NCI-H1092 (cell line): ENCODE measurements at regions not wholly inside any gene's neighbourhood (a gene's known extent, or its start where the extent isn't known, plus 50 kb on each side); places are given as distances from the start of the nearest gene placed in this dataset.
"Not testable (repeated sequence)": the region's sequence is repeated elsewhere in the genome, so short reads cannot be mapped to it uniquely, and the experiment has no call there.

Experiments used
- DNase-seq: peaks from one replicate; lab custom pipeline; 2025; lab: John Stamatoyannopoulos, UW

- not testable (repeated sequence) for DNase-seq
These were observed 144.6 kb upstream of the DUSP22 start for GRCh38 chr6:147651-148050.

DNA sequence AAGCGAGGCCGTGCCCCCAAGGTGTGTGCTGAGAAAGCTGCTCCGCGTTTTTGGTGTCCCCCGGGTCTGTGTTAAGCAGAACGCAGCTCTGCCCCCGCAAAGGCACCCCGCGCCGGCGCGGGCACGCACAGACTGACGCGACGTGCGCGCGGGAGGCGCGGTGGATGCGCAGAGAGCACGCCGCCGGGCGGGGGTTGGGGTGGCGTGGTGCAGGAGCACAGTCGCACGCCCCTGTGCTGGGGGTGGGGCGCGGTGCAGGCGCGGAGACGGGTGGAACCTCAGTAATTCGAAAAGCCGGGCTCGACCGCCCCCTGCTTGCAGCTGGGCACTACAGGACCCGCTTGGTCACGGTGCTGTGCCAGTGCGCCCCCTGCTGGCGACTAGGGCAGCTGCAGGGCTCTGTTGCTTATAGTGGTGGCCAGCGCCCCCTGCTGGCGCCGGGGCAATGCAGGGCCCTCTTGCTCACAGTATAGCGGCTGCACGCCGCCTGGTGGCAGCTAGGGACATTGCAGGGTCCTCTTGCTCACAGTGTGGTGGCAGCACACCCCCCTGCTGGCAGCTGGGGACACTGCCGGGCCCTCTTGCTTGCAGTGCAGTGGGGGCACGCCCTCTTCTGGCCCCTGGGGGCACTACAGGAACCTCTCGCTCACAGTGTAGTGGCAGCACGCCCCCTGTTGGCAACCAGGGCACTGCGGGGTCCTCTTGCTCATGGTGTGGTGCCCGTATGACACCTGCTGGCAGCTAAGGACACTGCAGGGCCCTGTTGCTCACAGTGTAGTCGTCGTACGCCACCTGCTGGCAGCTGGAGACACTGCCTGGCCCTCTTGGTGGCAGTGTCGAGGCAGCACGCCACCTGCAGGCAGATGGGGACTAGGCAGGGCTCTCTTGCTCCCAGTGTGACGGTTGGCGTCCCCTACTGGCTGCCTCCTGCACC lies 144.0 kb upstream of the DUSP22 start:
- not testable (repeated sequence) for DNase-seq

DNA sequence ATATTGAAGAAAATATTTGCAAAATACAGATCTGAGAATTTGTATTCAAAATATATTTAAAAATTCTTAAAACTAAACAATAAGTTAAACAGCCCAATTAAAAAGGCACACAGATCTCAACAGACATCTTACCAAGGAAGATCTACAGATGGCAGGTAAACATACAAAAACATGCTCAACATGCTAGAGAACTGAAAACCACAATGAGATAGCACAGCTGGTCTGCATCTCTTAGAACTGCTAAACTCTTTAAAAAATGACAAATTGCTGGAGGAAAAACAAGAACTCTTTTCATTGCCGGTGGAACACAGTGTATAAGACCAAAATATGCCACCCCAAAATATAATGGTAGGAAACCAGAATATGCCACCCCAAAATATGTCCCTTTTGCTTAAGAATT lies 142.1 kb upstream of the DUSP22 start:
- DNase-seq, result not testable (repeated sequence)

DNA sequence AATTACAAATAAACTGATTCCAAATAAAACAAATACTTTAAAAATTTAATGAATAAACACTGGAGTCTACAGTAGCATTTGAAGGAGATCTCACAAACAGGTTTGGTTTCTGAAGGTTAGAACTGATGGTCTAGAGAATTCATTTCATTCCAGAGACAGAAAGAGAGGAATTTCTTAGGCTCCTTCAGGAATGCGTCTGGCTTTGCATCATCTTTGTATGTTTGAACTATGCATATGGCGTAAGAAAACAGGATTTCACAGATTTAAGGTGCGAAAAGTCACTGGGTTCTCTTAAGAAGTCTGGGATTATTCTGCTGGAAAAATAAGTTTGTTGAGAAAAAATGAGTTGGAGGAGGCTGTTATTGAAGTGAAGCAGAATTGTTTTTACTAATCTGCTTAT lies 139.9 kb upstream of the DUSP22 start:
- not testable (repeated sequence) for DNase-seq

- DNase-seq, result not testable (repeated sequence)
These were observed 139.3 kb upstream of the DUSP22 start for GRCh38 chr6:153026-153425.

DNA sequence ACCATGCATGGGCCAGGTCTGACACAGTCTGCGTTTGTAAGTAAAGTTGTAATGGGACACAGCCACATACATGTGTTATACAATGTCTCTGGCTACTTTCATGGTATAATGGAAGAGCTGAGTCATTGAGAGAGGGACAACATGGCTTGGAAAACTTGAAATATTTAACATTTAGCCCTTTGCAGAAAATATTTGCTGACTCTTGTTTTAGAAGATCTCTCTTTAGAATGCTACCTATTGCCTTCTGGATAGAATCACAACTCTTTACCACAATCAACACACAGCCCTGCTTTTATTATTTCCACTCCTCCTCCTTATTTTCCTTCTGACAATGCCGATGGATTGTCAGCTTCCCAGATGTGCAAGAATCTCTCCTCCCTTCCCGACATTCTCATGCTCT lies 138.4 kb upstream of the DUSP22 start:
- DNase-seq, result not testable (repeated sequence)

DNA sequence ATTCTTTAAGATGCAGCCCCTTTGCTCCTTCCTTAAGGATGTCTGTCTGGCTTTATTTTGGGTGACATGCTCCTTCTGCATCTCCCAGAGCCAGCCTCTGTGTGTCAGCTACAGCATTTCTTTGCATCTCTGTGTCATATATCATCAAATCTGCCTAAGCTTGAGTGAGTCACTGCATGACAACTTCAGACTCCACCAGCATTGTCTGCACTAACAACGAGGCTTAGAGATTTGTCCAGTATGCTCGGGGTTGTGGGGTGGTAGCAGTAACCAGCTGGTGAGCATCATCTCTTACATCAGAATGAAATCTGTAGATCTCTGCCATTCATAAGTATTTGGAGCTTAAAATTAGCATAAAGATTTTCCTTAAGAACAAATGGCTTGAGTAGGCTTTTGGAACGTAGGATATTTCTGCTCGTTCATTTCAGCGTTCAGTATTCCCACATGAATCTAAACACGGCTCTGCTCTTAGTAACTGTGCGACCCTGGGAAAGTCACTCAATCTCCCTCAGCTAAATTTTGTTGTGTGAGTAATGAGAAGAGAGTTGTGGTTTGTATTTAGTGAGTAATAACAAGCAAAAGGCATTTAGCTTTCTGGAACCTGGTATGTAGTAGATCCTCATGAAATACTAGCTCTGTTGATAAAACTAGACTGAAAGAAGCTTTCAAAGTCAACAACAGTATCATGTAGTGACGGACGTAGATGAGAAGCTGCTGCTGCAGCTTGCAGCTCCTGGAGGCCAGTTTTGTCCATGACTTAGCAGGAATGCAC lies 137.8 kb upstream of the DUSP22 start:
- not testable (repeated sequence) for DNase-seq

DNA sequence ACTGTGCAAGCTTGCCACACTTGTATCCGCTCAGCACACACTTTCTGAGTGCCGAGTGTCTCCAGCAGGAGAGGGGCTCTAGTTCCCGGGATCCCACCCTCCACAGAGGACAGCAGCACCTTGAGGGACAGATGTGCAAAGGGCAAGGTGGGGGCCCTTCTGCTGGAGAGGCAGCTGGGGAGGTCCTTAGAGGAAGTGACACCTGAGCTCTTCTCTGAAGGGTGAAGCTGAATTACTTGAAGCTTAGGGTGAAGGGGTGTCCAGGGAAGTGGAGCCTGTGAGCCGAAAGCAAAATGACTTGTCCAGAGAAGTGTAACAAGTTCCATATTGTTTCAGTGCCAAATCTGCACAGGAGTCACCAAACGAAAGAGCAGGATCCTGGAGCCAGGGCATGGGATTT lies 136.3 kb upstream of the DUSP22 start:
- DNase-seq, result no peak

GRCh38 chr6:156441-157140 lies 135.7 kb upstream of the DUSP22 start:
- not testable (repeated sequence) for DNase-seq

DNA sequence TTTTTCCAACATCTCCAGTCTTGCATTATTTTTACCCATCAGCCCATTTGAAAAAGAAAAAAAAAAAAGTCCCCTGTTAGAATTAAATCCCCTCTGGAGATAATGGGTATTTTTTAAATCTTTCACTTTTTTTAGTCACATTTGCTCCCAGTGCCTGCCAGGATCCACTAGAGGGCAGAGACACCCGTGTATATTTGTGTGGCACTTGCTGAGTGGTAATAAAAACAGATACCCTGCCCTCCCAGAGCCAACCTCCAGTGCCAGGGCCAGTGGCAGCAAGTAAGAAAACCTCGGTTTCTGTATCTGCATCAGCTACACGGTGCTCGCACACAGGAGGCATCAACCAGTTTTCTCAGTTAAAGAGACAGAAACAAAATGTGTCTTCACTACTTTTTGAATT lies 135.1 kb upstream of the DUSP22 start:
- not testable (repeated sequence) for DNase-seq

- not testable (repeated sequence) for DNase-seq
These were observed 130.6 kb upstream of the DUSP22 start for GRCh38 chr6:161657-162056.

DNA sequence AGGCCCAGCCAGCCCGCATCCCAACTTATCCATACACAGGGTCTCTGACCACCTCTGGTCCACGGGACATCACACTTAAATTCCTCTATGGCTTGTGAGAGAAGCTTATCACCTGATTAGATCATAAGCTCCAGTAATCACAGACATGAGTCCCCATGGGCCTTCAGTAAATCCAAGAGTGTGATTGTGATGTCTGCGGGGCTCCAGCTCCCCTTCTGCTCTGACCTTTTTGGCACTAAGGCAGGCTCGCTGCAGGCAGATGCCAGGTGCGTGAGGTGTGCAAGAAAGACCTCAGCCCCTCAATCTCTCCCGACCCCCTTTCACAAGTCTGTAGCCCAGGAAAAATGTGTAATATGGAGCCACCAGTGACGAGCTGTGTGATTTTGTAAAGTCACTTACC lies 127.6 kb upstream of the DUSP22 start:
- no peak for DNase-seq

DNA sequence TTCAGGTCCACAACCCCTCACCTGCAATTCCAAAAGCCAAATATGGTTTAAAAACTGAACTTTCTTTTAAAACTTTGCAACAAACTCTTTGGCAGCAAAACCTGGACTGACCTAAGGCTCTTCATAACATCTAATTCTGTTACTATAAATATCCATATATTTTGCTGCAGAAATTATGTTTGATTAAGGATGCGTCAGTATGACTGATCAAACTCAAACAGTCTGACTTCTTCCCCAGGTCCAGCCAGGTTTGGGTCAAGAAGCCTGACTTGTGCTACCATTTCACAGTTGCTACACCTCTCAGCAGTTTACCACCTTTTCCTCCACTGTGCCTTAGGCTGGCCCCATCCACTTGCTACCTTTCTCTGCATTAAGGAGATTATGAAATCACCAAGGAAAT lies 127.0 kb upstream of the DUSP22 start:
- no peak for DNase-seq

GRCh38 chr6:165906-166305 lies 126.4 kb upstream of the DUSP22 start:
- no peak for DNase-seq

GRCh38 chr6:168865-169455 lies 123.3 kb upstream of the DUSP22 start:
- DNase-seq, result no peak

GRCh38 chr6:174036-174435 lies 118.3 kb upstream of the DUSP22 start:
- no peak for DNase-seq

GRCh38 chr6:175680-176079 lies 116.6 kb upstream of the DUSP22 start:
- no peak for DNase-seq

GRCh38 chr6:176766-177165 lies 115.5 kb upstream of the DUSP22 start:
- DNase-seq, result no peak

GRCh38 chr6:178119-178518 lies 114.2 kb upstream of the DUSP22 start:
- DNase-seq, result no peak

GRCh38 chr6:178929-179328 lies 113.4 kb upstream of the DUSP22 start:
- not testable (repeated sequence) for DNase-seq

GRCh38 chr6:179340-179950 lies 112.8 kb upstream of the DUSP22 start:
- no peak for DNase-seq
